Amygdala (tissue), 56 donors: ENCODE measurements at regions not wholly inside any gene's neighbourhood (a gene's known extent, or its start where the extent isn't known, plus 50 kb on each side); places are given as distances from the start of the nearest gene placed in this dataset.
"Not testable (repeated sequence)": the region's sequence is repeated elsewhere in the genome, so short reads cannot be mapped to it uniquely, and the experiment has no call there.

ENCODE experiments used
- DNase-seq, 56 donors: peaks; one replicate each; lab custom pipeline; 2025; lab: John Stamatoyannopoulos, UW

- DNase-seq: no peak
These were observed 106.5 kb downstream of the COPRS start for GRCh38 chr17:31752584-31752983.

- no peak for DNase-seq
These were observed 108.5 kb downstream of the COPRS start for GRCh38 chr17:31750578-31750977.

- DNase-seq: no peak
These were observed 110.2 kb downstream of the COPRS start for GRCh38 chr17:31748881-31749280.

- DNase-seq: no peak
These were observed 112.1 kb downstream of the COPRS start for GRCh38 chr17:31746884-31747495.

GRCh38 chr17:31745964-31746600 lies 113.0 kb downstream of the COPRS start:
- peak in 1 of 56 donors; percentile 2 for DNase-seq

- DNase-seq: peak in 1 of 56 donors; percentile 3
These were observed 114.5 kb downstream of the COPRS start for GRCh38 chr17:31744511-31744951.

GRCh38 chr17:31743797-31744196 lies 115.2 kb downstream of the COPRS start:
- no peak for DNase-seq

- DNase-seq: no peak
These were observed 117.7 kb downstream of the COPRS start for GRCh38 chr17:31741371-31741770.

- DNase-seq: no peak
These were observed 118.4 kb downstream of the COPRS start for GRCh38 chr17:31740611-31741082.

- no peak for DNase-seq
These were observed 119.9 kb downstream of the COPRS start for GRCh38 chr17:31738996-31739699.

- no peak for DNase-seq
These were observed 120.6 kb downstream of the COPRS start for GRCh38 chr17:31738488-31738887.

- DNase-seq: no peak
These were observed 121.0 kb downstream of the COPRS start for GRCh38 chr17:31738067-31738466.

- DNase-seq: no peak
These were observed 122.0 kb downstream of the COPRS start for GRCh38 chr17:31736855-31737625.

GRCh38 chr17:31733326-31733725 lies 125.7 kb downstream of the COPRS start:
- no peak for DNase-seq

- not testable (repeated sequence) for DNase-seq
These were observed 127.4 kb downstream of the COPRS start for GRCh38 chr17:31731585-31732154.

- no peak for DNase-seq
These were observed 127.9 kb downstream of the COPRS start for GRCh38 chr17:31731118-31731517.

- no peak for DNase-seq
These were observed 132.0 kb downstream of the COPRS start for GRCh38 chr17:31726980-31727427.

- no peak for DNase-seq
These were observed 134.4 kb downstream of the COPRS start for GRCh38 chr17:31724619-31725018.

- DNase-seq: no peak
These were observed 135.0 kb downstream of the COPRS start for GRCh38 chr17:31724026-31724425.
